Esophagus muscularis mucosa (tissue), 3 donors: ENCODE measurements at regions not wholly inside any gene's neighbourhood (a gene's known extent, or its start where the extent isn't known, plus 50 kb on each side); places are given as distances from the start of the nearest gene placed in this dataset.

Source experiments
- CTCF ChIP-seq, 3 experiments: fragments of 200-600 bp in 2 of 3; fragments of 450-650 bp in 1 of 3; sonication (generic) in 2 of 3; IDR thresholded peaks; one replicate each; pipeline ENCODE4 v1.5.1; 2017 to 2019; ENCODE audit warnings: antibody characterized with exemption in 3 of 3, mild to moderate bottlenecking in 2 of 3, moderate library complexity in 1 of 3
- POLR2A ChIP-seq: fragments of 450-650 bp; IDR thresholded peaks from one replicate; pipeline ENCODE4 v1.6.1; 2017; ENCODE audit warnings: antibody characterized with exemption, moderate library complexity, mild to moderate bottlenecking, low read depth

GRCh38 chr5:145203193-145203592 lies 631.9 kb downstream of the PRELID2 start:
- TF ChIP-seq POLR2A, result no peak
- no peak for TF ChIP-seq CTCF (IDR thresholded peaks at IDR 0.05)
